ELF-1 (cell line): ENCODE measurements at regions not wholly inside any gene's neighbourhood (a gene's known extent, or its start where the extent isn't known, plus 50 kb on each side); places are given as distances from the start of the nearest gene placed in this dataset.

Experiments used
- DNase-seq: peaks from one replicate; pipeline ENCODE4 v3.0.0-alpha.2; 2016; ENCODE audit warnings: low read depth, low spot score

DNA sequence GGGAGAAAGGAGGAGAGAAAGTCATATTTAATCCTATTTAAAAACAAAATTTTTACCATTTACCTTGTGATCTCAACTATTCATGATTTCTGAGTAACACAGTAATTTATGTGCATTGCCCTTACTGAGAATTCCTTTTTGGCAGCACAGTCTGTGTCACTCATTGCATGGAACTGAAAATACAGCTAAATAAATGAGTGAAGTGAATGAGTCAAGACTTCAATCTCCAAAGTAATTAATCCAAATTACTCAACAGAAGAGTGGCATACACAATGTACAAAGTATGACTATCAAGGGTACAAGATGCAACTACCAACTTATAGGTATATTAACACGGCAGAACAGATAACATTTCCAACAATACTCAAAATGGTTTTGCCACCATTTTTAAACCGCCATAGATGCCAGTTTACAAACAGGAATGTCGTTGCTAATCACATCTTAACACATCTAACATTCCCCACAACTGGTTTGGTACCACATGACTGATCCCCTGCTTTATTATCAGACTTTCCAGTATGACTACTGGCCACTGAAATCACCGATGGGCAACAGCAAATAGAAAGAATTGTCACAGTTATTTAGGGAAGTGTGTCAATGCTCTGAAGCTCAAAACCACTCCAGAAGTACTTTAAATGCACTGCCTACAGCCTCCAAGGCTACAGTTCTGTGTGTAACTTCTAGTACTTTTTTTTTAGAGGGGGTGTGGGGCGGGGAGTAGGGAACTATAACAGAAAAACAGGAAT lies 410.4 kb downstream of the SHQ1 start:
- no peak for DNase-seq

DNA sequence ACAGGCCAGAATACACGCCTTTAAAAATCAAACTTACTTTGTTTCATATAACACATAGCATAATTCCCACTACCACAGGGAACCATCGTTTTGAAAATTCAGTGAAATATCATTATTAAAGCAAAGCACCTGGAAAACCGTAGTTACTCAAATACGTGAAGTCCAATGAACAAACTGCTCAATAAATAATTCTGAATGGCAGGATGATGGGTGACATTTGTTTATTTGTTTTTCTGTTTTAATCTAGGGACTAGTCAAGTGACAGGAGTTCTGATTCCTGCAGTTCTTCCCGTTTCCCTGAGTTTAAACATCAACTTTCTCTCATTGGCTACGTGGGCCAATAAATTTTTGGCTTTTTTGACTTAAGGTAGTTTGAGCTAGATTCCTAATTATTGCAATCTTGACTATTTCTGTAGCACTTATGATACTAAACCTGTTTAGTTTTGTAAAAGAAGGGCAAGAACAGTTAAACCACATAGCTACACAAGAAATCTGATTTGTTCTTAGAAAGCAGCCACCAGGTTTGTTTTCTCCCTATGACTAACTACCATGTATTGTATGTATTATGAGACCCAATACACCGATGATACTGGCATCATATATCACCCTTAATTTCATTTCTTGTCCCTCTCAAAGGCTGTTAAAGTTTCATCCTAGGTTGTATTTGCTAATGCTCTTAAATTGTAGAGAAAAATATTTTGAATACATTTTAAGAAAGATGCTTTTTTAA lies 411.2 kb downstream of the SHQ1 start:
- no peak for DNase-seq

DNA sequence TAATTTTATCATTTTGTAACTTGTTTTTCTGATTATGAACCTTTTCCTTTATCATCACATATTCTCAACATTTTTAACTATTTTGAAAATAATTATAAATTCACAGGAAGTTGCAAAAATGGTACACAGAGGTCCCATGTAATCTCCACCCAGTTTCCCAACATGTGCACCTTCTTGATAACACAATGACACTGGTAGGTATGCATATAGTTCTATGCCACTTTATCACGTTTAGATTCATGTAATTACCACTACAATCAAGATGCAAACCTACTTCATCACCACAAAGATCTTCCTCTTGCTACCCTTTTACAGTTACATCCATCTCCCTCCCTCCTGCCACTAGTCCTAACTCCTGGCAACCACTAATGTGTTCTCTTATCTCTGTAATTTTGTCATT lies 413.9 kb downstream of the SHQ1 start:
- DNase-seq = no peak

DNA sequence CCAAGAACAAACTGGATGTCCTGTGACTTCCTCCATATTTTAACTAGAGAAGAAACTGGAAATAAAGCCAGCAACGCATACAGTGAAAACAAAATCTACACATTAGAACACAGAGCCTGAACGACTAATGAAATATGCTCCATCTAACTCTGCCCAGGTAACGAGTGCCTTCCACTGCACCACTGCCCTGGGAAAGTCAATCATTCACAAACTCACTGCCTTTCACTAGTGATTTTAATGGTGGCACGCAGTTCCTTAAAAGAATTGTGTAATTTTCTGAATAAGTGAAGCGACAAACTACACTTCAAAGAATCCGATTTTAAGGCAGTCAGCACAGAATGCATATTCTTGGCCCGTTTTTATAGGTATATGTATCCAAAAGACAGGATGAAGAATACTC lies 416.0 kb downstream of the SHQ1 start:
- DNase-seq = no peak

DNA sequence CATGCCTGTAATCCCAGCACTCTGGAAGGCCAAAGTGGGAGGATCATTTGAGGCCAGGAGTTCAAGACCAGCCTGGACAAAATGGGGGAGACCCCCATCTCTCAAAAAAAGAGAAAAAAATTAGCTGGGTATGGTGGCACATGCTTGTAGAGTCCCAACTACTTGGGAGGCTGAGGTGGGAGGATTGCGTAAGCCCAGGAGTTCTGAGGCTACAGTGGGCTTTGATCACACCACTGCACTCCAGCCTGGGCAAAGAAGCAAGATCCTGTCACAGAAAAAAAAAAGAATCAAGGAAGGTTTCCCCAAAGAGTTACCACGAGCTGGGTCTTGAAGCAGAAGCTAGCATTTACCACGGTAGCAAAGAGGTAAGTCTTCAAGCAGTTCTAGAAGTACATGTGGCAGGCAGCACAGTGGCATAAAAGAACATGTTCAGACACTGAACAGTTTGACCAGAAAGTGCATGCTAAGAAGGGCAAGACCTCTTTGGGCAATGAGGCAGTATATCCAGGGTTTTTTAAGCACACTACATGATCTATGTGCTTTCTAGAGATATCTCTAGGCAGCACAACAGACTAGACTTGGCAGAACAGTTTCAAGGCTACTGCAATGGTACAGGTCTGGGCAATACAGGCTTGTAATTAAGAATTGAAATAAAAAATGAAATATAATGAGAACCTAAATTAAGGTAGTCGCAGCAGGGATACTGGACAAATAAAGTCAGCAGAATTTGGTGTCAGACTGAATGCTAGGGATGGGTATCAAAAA lies 418.5 kb downstream of the SHQ1 start:
- DNase-seq = no peak

DNA sequence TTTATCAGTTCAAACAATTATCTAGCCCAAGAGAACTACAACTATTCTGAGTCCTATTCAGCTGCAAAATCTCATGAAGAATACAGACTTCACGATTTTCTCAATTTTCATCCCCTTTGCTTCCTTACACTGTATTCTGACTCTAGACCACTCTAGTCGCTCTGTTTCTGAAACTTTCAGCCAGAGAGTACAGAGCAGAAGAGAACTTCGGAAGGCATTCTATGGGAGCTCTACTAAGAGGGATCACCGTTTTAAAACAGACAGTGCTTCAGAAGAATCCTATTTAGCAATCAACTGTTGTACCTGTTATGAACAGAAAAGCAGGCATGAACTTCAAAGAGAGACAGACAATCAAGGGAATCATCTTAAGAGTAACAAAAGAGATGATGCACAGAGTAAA lies 419.4 kb downstream of the SHQ1 start:
- no peak for DNase-seq

DNA sequence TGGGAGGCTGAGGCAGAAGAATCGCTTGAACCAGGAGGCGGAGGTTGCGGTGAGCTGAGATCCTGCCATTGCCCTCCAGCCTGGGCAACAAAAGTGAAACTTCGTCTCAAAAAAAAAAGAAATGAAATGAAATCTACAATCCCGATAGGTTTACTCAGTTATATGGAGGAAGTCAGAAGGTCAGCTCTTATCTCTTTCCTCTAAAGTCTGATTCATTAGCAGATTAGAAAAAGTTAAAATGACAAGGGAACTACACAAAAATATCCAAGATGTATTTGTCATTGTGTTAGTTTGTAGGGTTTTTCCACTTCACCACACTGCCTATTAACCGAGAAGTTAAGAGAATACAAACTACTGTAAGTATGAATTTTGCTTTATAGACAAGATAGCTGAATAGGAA lies 420.6 kb downstream of the SHQ1 start:
- no peak for DNase-seq

DNA sequence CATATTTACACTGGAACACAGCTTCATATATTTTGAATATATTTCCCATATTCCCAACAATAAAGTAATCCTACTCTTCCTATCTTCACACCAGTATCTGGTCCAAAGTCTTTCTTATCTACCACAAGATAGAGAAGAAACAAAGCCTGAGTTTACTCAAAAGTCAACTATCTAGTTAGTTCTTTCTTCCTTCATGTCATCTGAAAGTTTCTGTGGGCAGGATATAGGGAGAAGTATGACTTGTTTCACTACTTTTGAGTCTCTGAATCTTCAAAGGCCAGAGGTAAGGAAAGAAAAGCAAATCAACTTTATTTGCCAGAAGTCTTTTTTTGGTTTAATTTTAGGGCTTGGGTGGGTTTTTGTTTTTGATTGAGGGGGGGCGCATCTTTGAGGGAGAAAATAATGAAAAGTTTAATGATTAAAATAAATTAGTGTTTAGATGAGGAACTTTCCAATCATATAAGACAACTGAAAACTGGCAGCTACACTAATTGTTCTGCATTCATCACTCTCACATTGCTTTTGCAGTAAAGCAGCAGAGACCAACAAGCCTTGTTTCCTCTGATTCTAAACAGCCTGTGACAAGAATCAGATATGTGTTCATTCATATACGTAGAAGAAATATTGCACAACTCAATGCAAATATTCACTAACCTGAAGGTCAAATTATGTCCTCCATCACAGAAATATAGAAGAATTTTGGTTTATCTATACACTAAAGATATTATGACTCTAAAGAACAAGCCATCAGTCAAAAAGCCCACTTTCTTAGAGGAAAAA lies 421.4 kb downstream of the SHQ1 start:
- DNase-seq = no peak

DNA sequence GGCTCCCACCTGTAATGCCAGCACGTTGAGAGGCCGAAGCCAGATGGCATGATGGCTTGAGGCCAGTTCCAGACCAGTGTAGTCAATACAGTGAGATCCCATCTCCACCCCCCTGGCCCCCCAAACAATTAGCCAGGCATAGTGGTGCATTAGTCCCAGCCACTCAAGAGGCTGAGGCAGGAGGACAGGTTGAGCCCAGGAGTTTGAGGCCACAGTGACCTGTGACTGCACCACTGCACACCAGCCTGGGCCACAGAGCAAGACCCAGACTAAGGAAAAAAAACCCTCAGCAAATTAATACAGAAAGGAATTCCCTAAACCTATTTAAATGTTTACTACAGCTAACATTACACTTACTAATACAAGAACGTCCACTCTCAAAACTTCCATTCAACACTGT lies 424.6 kb downstream of the SHQ1 start:
- no peak for DNase-seq

DNA sequence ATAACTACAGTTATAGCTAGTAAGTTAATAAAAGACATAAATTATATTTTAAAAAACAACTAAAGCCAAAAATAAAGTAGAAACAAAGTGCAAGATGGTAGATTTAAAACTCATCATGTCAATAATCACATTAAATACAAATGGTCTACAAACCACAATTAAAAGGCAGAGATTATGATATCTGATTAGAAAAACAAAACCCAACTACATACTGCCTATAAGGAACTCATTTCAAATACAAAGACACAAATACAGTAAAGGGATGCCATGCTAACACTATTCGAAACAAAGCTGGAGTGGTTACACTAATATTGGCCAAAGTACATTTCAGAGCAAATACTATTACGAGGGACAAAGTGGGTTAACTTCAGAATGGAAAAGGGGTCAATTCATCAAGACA lies 426.5 kb downstream of the SHQ1 start:
- no peak for DNase-seq

DNA sequence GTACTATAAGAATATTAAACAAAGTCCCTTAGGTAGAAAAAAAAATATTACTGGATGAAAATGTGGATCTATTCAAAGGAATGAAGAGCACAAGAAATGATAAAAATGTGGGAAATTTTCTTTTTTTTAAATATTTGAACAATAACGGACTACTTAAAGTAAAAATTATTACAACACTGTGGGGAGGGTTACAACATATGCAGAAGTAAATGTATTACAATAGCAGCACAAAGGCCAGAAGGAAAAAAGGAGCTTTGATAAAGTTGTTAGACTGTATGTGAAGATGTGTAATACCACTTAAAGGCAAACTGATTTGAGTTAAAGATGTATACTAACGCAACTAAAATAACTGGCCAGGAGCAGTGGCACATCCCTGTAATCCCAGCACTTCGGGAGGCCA lies 427.1 kb downstream of the SHQ1 start:
- DNase-seq = no peak

DNA sequence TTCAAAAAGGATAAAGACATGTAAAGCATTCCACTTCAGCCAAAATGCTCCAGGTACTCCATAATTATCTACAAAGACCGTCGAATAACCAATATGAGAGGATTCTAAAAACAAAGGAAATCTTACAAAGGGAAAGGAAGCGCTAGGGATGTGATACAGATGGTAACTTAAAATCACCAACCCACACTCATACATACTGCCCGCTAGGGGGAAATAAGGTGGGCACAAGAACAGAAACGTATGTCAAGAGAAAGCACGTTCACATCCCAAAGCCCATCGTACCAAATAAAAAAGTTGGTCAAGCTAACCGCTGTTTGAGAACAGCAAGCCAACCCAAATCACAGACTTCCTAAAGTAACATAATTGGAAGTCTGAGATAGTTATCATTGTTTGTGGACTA lies 429.4 kb downstream of the SHQ1 start:
- no peak for DNase-seq

DNA sequence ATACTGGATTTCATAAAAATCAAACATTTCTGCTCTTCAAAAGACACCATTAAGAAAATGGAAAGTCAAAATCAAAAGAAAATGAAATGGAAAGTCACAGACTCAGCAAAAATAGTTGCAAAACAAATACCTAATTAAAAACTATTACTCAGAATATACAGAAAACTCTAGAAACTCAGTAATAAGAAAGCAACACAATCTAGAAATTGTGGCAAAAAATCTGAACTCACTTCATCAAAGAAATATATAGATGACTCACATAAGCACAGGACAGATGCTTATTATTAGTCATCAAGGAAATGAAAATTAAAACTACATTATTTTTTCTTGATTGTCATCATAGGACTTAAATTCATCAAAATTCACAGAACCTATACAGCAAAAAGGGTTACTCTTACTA lies 430.0 kb downstream of the SHQ1 start:
- no peak for DNase-seq

DNA sequence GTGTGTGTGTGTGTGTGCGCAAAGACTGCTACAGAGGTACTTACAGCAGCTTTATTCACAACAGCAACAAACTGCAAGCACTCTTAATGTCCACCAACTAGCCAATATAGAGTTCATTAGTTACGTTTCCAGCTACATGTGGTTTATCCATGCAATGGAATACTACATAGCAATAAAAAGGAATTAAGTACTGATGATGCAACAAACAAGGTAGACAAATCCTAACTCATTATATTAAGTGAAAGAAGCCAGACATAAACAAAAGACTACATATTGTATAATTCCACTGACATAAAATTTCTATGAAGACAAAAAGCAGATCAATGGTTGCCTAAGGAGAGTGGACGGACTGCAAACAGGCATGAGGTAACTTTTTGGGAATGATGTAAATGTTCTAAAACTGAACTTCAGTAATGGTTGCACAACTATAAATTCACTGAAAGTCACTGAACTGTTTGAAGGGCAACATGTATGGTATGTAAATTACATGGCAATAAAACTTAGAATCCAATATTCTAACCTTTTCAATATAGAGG lies 433.7 kb downstream of the SHQ1 start:
- no peak for DNase-seq

DNA sequence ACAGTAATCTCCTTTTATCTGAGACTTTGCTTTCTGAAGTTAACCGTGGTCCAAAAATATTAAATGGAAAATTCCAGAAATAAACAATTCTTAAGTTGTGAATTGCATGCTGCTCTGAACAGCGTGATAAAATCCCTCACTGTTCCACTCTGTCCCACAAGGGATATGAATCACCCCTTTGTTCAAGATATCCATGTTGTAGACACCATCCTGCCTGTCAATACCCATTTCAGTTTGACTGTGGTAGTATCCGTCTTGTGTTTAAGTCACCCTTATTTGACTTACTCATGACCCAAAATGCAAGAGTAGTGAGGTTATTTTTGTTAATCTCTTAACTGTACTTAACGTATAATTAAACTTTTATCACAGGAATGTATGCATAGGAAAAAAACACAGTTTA lies 435.0 kb downstream of the SHQ1 start:
- DNase-seq = no peak

DNA sequence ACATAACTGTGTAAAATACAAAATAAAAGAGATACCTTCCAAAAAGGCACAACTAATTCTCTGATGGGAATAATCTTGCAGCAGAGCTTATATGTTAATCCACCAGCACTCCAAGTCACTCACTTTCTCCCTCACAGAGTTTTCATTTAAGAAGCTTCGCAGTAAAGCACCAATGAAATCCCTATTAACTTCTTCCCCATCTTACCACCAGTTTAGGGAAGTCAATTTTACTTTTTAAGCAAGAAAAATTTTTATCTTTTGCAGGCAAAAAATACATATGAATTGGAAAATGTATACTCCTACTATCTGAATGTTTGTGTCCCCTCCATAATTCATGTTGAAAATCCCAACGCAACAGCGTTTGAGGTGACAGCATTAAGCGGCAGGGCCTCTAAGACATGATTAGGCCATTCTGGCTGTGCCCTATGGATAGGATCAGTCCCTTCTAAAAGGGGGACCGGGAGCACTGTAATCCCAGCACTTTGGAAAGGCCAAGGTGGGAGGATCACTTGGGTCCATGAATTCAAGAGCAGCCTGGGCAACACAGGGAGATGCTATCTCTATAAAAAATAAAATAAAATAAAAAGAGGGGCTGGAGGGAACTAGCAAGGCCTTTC lies 435.8 kb downstream of the SHQ1 start:
- no peak for DNase-seq

DNA sequence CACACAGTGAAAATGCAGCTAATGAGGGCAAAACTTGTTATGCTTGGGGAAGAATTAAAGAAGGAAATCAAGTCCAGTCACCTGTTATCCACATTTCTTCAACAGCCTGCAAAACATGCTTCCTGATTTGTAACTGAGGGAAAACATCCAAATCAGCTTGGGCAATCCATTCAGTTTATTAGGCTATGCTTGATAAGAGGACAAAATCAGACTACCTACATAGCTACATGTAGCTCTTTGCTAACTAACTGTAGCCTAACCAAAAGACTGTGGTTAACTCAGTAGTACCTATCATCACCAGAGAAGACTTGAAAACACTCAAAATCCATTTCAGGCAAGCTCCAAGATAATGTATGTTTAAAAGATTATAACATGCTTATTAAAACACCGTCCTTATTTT lies 436.4 kb downstream of the SHQ1 start:
- no peak for DNase-seq

DNA sequence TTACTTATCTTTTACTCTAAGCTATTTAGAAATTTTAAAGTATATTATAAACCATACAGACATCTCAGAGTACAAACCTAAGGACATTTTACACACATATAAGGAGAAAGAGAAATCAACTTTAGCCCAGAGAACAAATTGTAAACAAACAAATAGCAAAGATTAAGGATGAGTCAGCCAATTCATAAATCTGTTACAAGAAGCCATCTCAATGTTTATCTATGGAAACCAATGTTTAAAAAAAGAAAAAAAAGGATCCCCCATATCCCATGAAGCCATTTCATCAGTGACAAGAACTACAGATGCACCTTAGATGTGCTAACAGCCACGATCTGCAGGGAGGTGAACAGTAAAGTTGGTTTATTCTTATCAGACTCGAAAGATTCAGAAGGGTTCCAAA lies 437.1 kb downstream of the SHQ1 start:
- DNase-seq = no peak

DNA sequence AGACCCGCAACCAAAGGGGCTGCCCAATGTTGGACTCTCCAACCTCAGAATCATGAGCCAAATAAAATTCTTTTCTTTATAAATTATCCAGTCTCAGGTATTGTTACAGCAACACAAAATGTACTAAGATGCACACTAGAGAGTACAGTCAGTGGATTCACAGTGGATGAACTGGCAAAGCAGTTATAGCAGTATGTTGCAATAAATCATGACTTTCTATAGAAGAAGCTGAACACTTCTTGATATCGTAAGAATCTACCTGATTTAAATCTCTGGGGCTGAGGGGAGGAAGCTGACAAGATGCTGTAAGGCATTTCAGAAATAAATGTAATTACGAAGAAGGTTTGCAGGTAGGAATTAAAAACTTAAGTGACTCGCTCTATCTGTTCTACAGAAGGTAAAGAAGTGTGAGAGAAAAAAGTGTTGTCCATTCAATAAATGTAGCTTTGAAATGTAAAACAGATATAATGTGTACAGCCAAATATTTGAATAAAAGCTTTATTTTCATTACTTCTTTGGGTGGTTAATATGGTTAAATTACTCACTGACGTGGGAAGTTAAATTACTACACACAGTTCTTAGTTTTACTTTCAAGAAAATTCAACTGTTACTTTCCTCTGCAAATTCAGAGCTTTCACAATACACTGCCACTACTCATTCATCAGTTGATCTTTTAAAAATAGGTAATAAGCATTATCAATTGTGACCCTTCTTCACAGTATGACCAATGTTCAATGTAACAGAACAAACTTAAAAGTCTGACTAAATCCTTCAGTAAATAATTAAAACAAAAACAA lies 439.1 kb downstream of the SHQ1 start:
- DNase-seq = no peak

DNA sequence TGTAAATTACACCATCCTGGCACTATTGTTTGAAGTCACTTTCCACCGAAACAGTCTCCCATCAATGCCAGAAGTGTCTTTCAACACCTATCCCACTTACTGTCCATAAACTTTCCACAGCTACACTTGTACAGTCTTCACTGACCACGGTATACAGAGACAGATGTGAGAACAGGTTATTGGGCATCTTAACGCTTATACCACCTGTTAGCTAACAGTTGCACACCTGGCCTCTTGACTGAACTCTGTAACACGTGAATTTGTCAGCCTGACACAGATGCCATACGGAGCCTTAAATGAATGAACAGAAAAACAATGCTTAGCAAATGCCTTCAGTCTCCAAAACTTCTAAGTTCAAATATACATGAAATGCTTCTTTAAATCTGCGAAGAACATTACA lies 440.5 kb downstream of the SHQ1 start:
- no peak for DNase-seq
